Inferior parietal cortex (tissue), 1 donor: ENCODE measurements at regions not wholly inside any gene's neighbourhood (a gene's known extent, or its start where the extent isn't known, plus 50 kb on each side); places are given as distances from the start of the nearest gene placed in this dataset.

Experiments used
- DNase-seq: peaks from one replicate; pipeline ENCODE4 v3.0.0-alpha.2; 2016; ENCODE audit errors: extremely low spot score

GRCh38 chr15:70505936-70506912 lies 257.1 kb downstream of the UACA start:
- no peak for DNase-seq

GRCh38 chr15:70505411-70505919 lies 257.9 kb downstream of the UACA start:
- no peak for DNase-seq

GRCh38 chr15:70504988-70505387 lies 258.4 kb downstream of the UACA start:
- no peak for DNase-seq

- no peak for DNase-seq
These were observed 258.9 kb downstream of the UACA start for GRCh38 chr15:70504299-70504951.

- DNase-seq: no peak
These were observed 259.5 kb downstream of the UACA start for GRCh38 chr15:70503798-70504298.

- no peak for DNase-seq
These were observed 260.1 kb downstream of the UACA start for GRCh38 chr15:70503073-70503745.

- DNase-seq: no peak
These were observed 260.8 kb downstream of the UACA start for GRCh38 chr15:70502529-70502928.

- DNase-seq: no peak
These were observed 261.5 kb downstream of the UACA start for GRCh38 chr15:70501849-70502248.

GRCh38 chr15:70501121-70501727 lies 262.1 kb downstream of the UACA start:
- DNase-seq: no peak

GRCh38 chr15:70499791-70500190 lies 263.6 kb downstream of the UACA start:
- no peak for DNase-seq

- DNase-seq: no peak
These were observed 265.2 kb downstream of the UACA start for GRCh38 chr15:70498096-70498626.

- no peak for DNase-seq
These were observed 265.7 kb downstream of the UACA start for GRCh38 chr15:70497661-70498060.

GRCh38 chr15:70495991-70496599 lies 267.3 kb downstream of the UACA start:
- DNase-seq: no peak

GRCh38 chr15:70494852-70495571 lies 268.3 kb downstream of the UACA start:
- no peak for DNase-seq

GRCh38 chr15:70494517-70494851 lies 268.9 kb downstream of the UACA start:
- no peak for DNase-seq

- DNase-seq: no peak
These were observed 269.4 kb downstream of the UACA start for GRCh38 chr15:70493787-70494516.

- no peak for DNase-seq
These were observed 270.0 kb downstream of the UACA start for GRCh38 chr15:70493376-70493775.

GRCh38 chr15:70492240-70493177 lies 270.8 kb downstream of the UACA start:
- DNase-seq: no peak
